GM12873 (cell line): ENCODE measurements at regions not wholly inside any gene's neighbourhood (a gene's known extent, or its start where the extent isn't known, plus 50 kb on each side); places are given as distances from the start of the nearest gene placed in this dataset.

ENCODE experiments used
- CTCF ChIP-seq: IDR thresholded peaks from 2 replicates; pipeline ENCODE4 v1.5.1; 2012; ENCODE audit warnings: low read depth, mild to moderate bottlenecking, moderate library complexity, low read length, control low read depth; ENCODE audit not compliant: insufficient read depth; ENCODE audit errors: missing control alignments

GRCh38 chr22:46090036-46090591, 60.2 kb upstream of the PPARA start:
- TF ChIP-seq CTCF = no peak

GRCh38 chr22:46090631-46091201, 59.6 kb upstream of the PPARA start:
- TF ChIP-seq CTCF = no peak

- TF ChIP-seq CTCF = no peak
These were observed 58.9 kb upstream of the PPARA start for GRCh38 chr22:46091277-46091977.

GRCh38 chr22:46092011-46092410, 58.3 kb upstream of the PPARA start:
- no peak for TF ChIP-seq CTCF

- TF ChIP-seq CTCF = no peak
These were observed 57.5 kb upstream of the PPARA start for GRCh38 chr22:46092670-46093410.

- no peak for TF ChIP-seq CTCF
These were observed 56.5 kb upstream of the PPARA start for GRCh38 chr22:46093796-46094195.

- no peak for TF ChIP-seq CTCF
These were observed 55.6 kb upstream of the PPARA start for GRCh38 chr22:46094676-46095075.
